H1 (cell line): ENCODE measurements at regions not wholly inside any gene's neighbourhood (a gene's known extent, or its start where the extent isn't known, plus 50 kb on each side); places are given as distances from the start of the nearest gene placed in this dataset.

ENCODE experiments used
- CTCF ChIA-PET: fragments of 300-600 bp; sonication (Branson Sonifier 250); formaldehyde crosslinking; loops from one replicate; lab custom pipeline; 2021; ENCODE audit not compliant: partially characterized antibody; lab: Charles Lee
- POLR2A ChIA-PET: fragments of 300-600 bp; sonication (Branson Sonifier 250); formaldehyde crosslinking; loops from one replicate; lab custom pipeline; 2021; ENCODE audit warnings: inconsistent platforms; ENCODE audit not compliant: partially characterized antibody; lab: Charles Lee
- DNase-seq, 2 experiments: peaks; one replicate each; pipeline versions ENCODE4 v3.0.0 to v3.0.0-alpha.2; 2010 to 2022; ENCODE audit warnings: low spot score in 2 of 2, low read depth in 1 of 2, mixed read lengths in 1 of 2
- FAIRE-seq: peaks from 2 replicates; lab custom pipeline; 2011; peaks lifted over from hg19 to GRCh38; lab: Jason Lieb, UNC
- H2AFZ ChIP-seq: 2 replicates; pipeline ENCODE4 v1.8.1; 2012; ENCODE audit warnings: low read length, inconsistent platforms
- H2AK5ac ChIP-seq: 2 replicates; pipeline ENCODE4 v1.6.1; 2013; ENCODE audit warnings: low read depth, low read length
- H2BK120ac ChIP-seq: replicated peaks from 2 replicates; pipeline ENCODE3; 2013; ENCODE audit warnings: low read depth, low read length, inconsistent platforms
- H2BK12ac ChIP-seq: 2 replicates; pipeline ENCODE4 v1.6.1; 2013; ENCODE audit warnings: low read depth, low read length
- H2BK15ac ChIP-seq: 2 replicates; pipeline ENCODE4 v1.6.1; 2013; ENCODE audit warnings: low read length
- H2BK20ac ChIP-seq: 2 replicates; pipeline ENCODE4 v1.6.1; 2013; ENCODE audit warnings: low read length
- H2BK5ac ChIP-seq: 2 replicates; pipeline ENCODE4 v1.6.1; 2013; ENCODE audit warnings: low read depth, low read length
- H3K14ac ChIP-seq: 2 replicates; pipeline ENCODE4 v1.6.1; 2013; ENCODE audit warnings: inconsistent platforms; ENCODE audit not compliant: insufficient read length
- H3K18ac ChIP-seq: 2 replicates; pipeline ENCODE4 v1.6.1; 2013; ENCODE audit warnings: low read length; ENCODE audit errors: extremely low read depth
- H3K23ac ChIP-seq: 2 replicates; pipeline ENCODE4 v1.6.1; 2013; ENCODE audit warnings: inconsistent platforms; ENCODE audit not compliant: insufficient read length
- H3K23me2 ChIP-seq: 2 replicates; pipeline ENCODE4 v1.6.1; 2013; ENCODE audit warnings: low read depth, low read length
- H3K27ac ChIP-seq: 2 replicates; pipeline ENCODE4 v1.6.1; 2011; ENCODE audit warnings: low read depth, low read length, inconsistent platforms
- H3K27me3 ChIP-seq, 4 experiments: replicated peaks in 1 of 4; 1 replicate in 1 of 4; 2 replicates in 3 of 4; pipeline versions ENCODE4 v1.6.1 to v1.8.1; 2011 to 2013; ENCODE audit warnings: low read length in 3 of 4, mild to moderate bottlenecking in 3 of 4, inconsistent platforms in 2 of 4, mixed read lengths in 2 of 4, moderate library complexity in 1 of 4; ENCODE audit not compliant: control insufficient read depth in 3 of 4, insufficient read depth in 3 of 4; ENCODE audit errors: extremely low read depth in 1 of 4
- H3K36me3 ChIP-seq, 4 experiments: 2 replicates each; pipeline versions ENCODE4 v1.6.1 to v1.8.1; 2011 to 2013; ENCODE audit warnings: mild to moderate bottlenecking in 4 of 4, low read length in 3 of 4, moderate library complexity in 2 of 4, control low read depth in 1 of 4, inconsistent platforms in 1 of 4; ENCODE audit not compliant: insufficient read depth in 4 of 4, control insufficient read depth in 2 of 4
- H3K4ac ChIP-seq: replicated peaks from 2 replicates; pipeline ENCODE3; 2013; ENCODE audit warnings: low read length, low read depth, mixed read lengths, inconsistent platforms; ENCODE audit not compliant: insufficient read length
- H3K4me1 ChIP-seq, 4 experiments: replicated peaks in 1 of 4; 1 replicate in 1 of 4; 2 replicates in 3 of 4; pipeline versions ENCODE4 v1.6.1 to v1.8.1; 2011 to 2013; ENCODE audit warnings: low read length in 3 of 4, inconsistent platforms in 2 of 4, mixed read lengths in 1 of 4; ENCODE audit not compliant: insufficient read depth in 4 of 4, control insufficient read depth in 3 of 4
- H3K4me2 ChIP-seq, 2 experiments: 2 replicates each; pipeline versions ENCODE4 v1.6.1 to v1.8.1; 2011 to 2013; ENCODE audit warnings: low read depth in 2 of 2, low read length in 2 of 2, control low read depth in 1 of 2, inconsistent platforms in 1 of 2, mild to moderate bottlenecking in 1 of 2; ENCODE audit not compliant: insufficient read depth in 1 of 2
- H3K4me3 ChIP-seq, 4 experiments: fragments of 200-600, 300-600 bp in 1 of 4; sonication (generic), shearing (Covaris generic), sonication (Bioruptor Twin) in 1 of 4; 2 replicates each; pipeline versions ENCODE4 v1.5.1 to v1.8.1; 2011 to 2016; ENCODE audit warnings: low read length in 4 of 4, low read depth in 3 of 4, control low read depth in 2 of 4, inconsistent platforms in 2 of 4, mild to moderate bottlenecking in 2 of 4, mixed read lengths in 1 of 4, moderate library complexity in 1 of 4; ENCODE audit not compliant: insufficient read depth in 2 of 4; ENCODE audit errors: extremely low read depth in 1 of 4
- H3K56ac ChIP-seq: replicated peaks from 2 replicates; pipeline ENCODE3; 2013; ENCODE audit warnings: low read depth, mild to moderate bottlenecking, mixed read lengths, low read length, inconsistent platforms; ENCODE audit not compliant: insufficient read length
- H3K79me1 ChIP-seq: 2 replicates; pipeline ENCODE4 v1.6.1; 2013; ENCODE audit warnings: low read depth, low read length, control low read depth
- H3K79me2 ChIP-seq, 2 experiments: 2 replicates each; pipeline versions ENCODE4 v1.6.1 to v1.8.1; 2012 to 2013; ENCODE audit warnings: low read length in 2 of 2, mild to moderate bottlenecking in 2 of 2, inconsistent platforms in 1 of 2; ENCODE audit not compliant: insufficient read depth in 2 of 2, control insufficient read depth in 1 of 2
- H3K9ac ChIP-seq, 4 experiments: replicated peaks in 1 of 4; 1 replicate in 1 of 4; 2 replicates in 3 of 4; pipeline versions ENCODE4 v1.6.1 to v1.8.1; 2011 to 2013; ENCODE audit warnings: low read depth in 3 of 4, low read length in 3 of 4, control low read depth in 2 of 4, mild to moderate bottlenecking in 2 of 4, moderate library complexity in 2 of 4, inconsistent platforms in 1 of 4; ENCODE audit errors: extremely low read depth in 1 of 4
- H3K9me3 ChIP-seq, 2 experiments: 2 replicates each; pipeline versions ENCODE4 v1.6.1 to v1.8.1; 2012 to 2013; ENCODE audit warnings: mild to moderate bottlenecking in 2 of 2, moderate library complexity in 2 of 2, control low read depth in 1 of 2, inconsistent platforms in 1 of 2, low read depth in 1 of 2, low read length in 1 of 2, mixed read lengths in 1 of 2; ENCODE audit not compliant: insufficient read depth in 2 of 2
- H4K20me1 ChIP-seq, 2 experiments: replicated peaks in 1 of 2; 2 replicates each; pipeline versions ENCODE3 to v1.8.1; 2011 to 2013; ENCODE audit warnings: inconsistent platforms in 2 of 2, low read length in 2 of 2, mild to moderate bottlenecking in 1 of 2; ENCODE audit not compliant: insufficient read depth in 2 of 2, control insufficient read depth in 1 of 2
- H4K5ac ChIP-seq: 2 replicates; pipeline ENCODE4 v1.6.1; 2013; ENCODE audit warnings: low read length, low read depth, mixed read lengths, inconsistent platforms; ENCODE audit not compliant: insufficient read length
- H4K8ac ChIP-seq: 2 replicates; pipeline ENCODE4 v1.8.0; 2013; ENCODE audit warnings: mild to moderate bottlenecking, moderate library complexity, low read length, inconsistent platforms; ENCODE audit not compliant: insufficient read depth; ENCODE audit errors: extremely low read depth
- H4K91ac ChIP-seq: replicated peaks from 2 replicates; pipeline ENCODE3; 2013; ENCODE audit warnings: low read length, mixed read lengths, inconsistent platforms; ENCODE audit not compliant: insufficient read length
- CEBPB ChIP-seq: IDR thresholded peaks from 2 replicates; pipeline ENCODE4 v1.6.1; 2012; ENCODE audit warnings: low read depth, low read length
- CTCF ChIP-seq, 3 experiments: IDR thresholded peaks; 1 replicate in 2 of 3; 2 replicates in 1 of 3; pipeline versions ENCODE4 v1.5.1 to v1.6.1; 2011; ENCODE audit warnings: low read length in 3 of 3, mild to moderate bottlenecking in 3 of 3, inconsistent platforms in 2 of 3, low read depth in 1 of 3, moderate library complexity in 1 of 3; ENCODE audit not compliant: insufficient read depth in 1 of 3; ENCODE audit errors: control extremely low read depth in 1 of 3
- EGR1 ChIP-seq: IDR thresholded peaks from 2 replicates; pipeline ENCODE4 v1.6.1; 2011; ENCODE audit warnings: low read depth, low read length, borderline replicate concordance
- EZH2 ChIP-seq: fragments of 200-600 bp; sonication (generic); IDR thresholded peaks from 2 replicates; pipeline ENCODE4 v1.7.1; 2012; ENCODE audit warnings: low read depth, mild to moderate bottlenecking, moderate library complexity, low read length, inconsistent platforms; ENCODE audit not compliant: severe bottlenecking
- GABPA ChIP-seq: IDR thresholded peaks from 2 replicates; pipeline ENCODE4 v1.6.1; 2011; ENCODE audit warnings: mild to moderate bottlenecking, low read length, moderate library complexity, borderline replicate concordance; ENCODE audit not compliant: insufficient read depth
- POLR2A ChIP-seq, 2 experiments: IDR thresholded peaks; 1 replicate in 1 of 2; 2 replicates in 1 of 2; pipeline ENCODE4 v1.6.1; 2011; ENCODE audit warnings: low read depth in 2 of 2, low read length in 2 of 2, mild to moderate bottlenecking in 2 of 2; ENCODE audit errors: control extremely low read depth in 1 of 2
- RXRA ChIP-seq: IDR thresholded peaks from 2 replicates; pipeline ENCODE4 v1.6.1; 2011; ENCODE audit warnings: low read depth, mild to moderate bottlenecking, low read length, moderate library complexity; ENCODE audit not compliant: insufficient read depth
- SIRT6 ChIP-seq: IDR thresholded peaks from one replicate; pipeline ENCODE4 v1.7.1; 2012; ENCODE audit warnings: low read length, inconsistent platforms
- SUZ12 ChIP-seq: fragments of 200-600 bp; sonication (generic); IDR thresholded peaks from 2 replicates; pipeline ENCODE4 v1.6.1; 2012; ENCODE audit warnings: mild to moderate bottlenecking, inconsistent platforms, low read length, moderate library complexity, mixed read lengths
- WGBS, 2 experiments: shearing (Covaris generic) in 1 of 2; methylation state at CpG; one replicate each; pipeline versions ENCODE4 v1.1.6 to v1.1.7; 2013 to 2015; ENCODE audit warnings: low lambda C conversion rate in 2 of 2, mixed read lengths in 2 of 2, inconsistent platforms in 1 of 2, low coverage in 1 of 2, missing lambda C conversion rate in 1 of 2; ENCODE audit not compliant: insufficient replicate concordance in 2 of 2, insufficient coverage in 1 of 2, insufficient read length in 1 of 2; ENCODE audit errors: extremely low coverage in 1 of 2, missing lambda C conversion rate in 1 of 2; 5-methylcytosine and 5-hydroxymethylcytosine counted together

GRCh38 chr16:79712276-79712675 lies 111.7 kb upstream of the MAF start:
- Histone ChIP-seq H3K4me2 (no peak overlapping the region), H4K91ac (no peak overlapping the region), H3K27ac (no peak overlapping the region), H3K79me1 (no peaks in the 10 kb centered on the region), H2BK120ac (no peak overlapping the region), H3K18ac (no peak overlapping the region), H3K36me3 (no peaks in the 10 kb centered on the region), H3K79me2 (no peaks in the 10 kb centered on the region), H2BK5ac (no peak overlapping the region), H2BK12ac (no peak overlapping the region), H3K4me1 (no peaks in the 10 kb centered on the region), H4K20me1 (no peaks in the 10 kb centered on the region), H2BK20ac (no peak overlapping the region), H3K56ac (no peak overlapping the region), H2AK5ac (no peak overlapping the region), H4K5ac (no peak overlapping the region), H3K4me3 (no peak overlapping the region), H3K9ac (no peak overlapping the region; a peak in 1 of 7 replicates), H2BK15ac (no peak overlapping the region), H3K23me2 (no peaks in the 10 kb centered on the region), H3K27me3 (no peaks in the 10 kb centered on the region), H3K9me3 (no peaks in the 10 kb centered on the region), H3K23ac (no peak overlapping the region), H3K4ac (no peak overlapping the region), H4K8ac (no peak overlapping the region), H3K14ac (no peak overlapping the region), H2AFZ (no peak overlapping the region)
- FAIRE-seq (no peak), DNase-seq (no peak)
- ChIA-PET CTCF (interaction anchor here (0.6 kb wide), 1 partner anchor 1673 kb away, joined by 3 read pairs; no protein-coding TSS in a partner anchor), POLR2A (no interaction called here)
- TF ChIP-seq POLR2A (IDR thresholded peaks at IDR 0.05; ENCODE audit: control extremely low read depth in 1 of 2, low read depth in 2 of 2, low read length in 2 of 2) (no peak), EZH2 (no peak), CEBPB (no peak), SUZ12 (no peak), SIRT6 (no peak), RXRA (no peak), GABPA (no peak), CTCF (IDR thresholded peaks at IDR 0.05; ENCODE audit: control extremely low read depth in 1 of 3, insufficient read depth in 1 of 3, low read depth in 1 of 3, low read length in 3 of 3) (no peak), EGR1 (no peak)
- 95% methylated on average over 4 of the region's 4 CpGs; no CpG with 5 or more reads in 1 of the 2 experiments for WGBS, 2 experiments
